ENCODE measurements at regions not wholly inside any gene's neighbourhood (a gene's known extent, or its start where the extent isn't known, plus 50 kb on each side); places are given as distances from the start of the nearest gene placed in this dataset.

- TF ChIP-seq CTCF (IDR thresholded peaks at IDR 0.05) (no peak), POLR2A (IDR thresholded peaks at IDR 0.05) (no peak)
Observed at GRCh38 chr2:234334151-234334550, 162.7 kb downstream of the ARL4C start.
